Bronchial epithelial cell (primary cell): ENCODE measurements at regions not wholly inside any gene's neighbourhood (a gene's known extent, or its start where the extent isn't known, plus 50 kb on each side); places are given as distances from the start of the nearest gene placed in this dataset.

Experiments used
- DNase-seq: peaks from one replicate; pipeline ENCODE4 v3.0.0-alpha.2; 2010; ENCODE audit warnings: low read depth
- FAIRE-seq: peaks from 2 replicates; lab custom pipeline; 2011; peaks lifted over from hg19 to GRCh38; lab: Jason Lieb, UNC
- H3K27me3 ChIP-seq: 2 replicates; pipeline ENCODE4 v1.5.1; 2011; ENCODE audit warnings: low read length; ENCODE audit not compliant: control insufficient read depth, insufficient read depth
- H3K36me3 ChIP-seq: 2 replicates; pipeline ENCODE4 v1.5.1; 2011; ENCODE audit warnings: low read length; ENCODE audit not compliant: control insufficient read depth, insufficient read depth
- H3K4me3 ChIP-seq: 2 replicates; pipeline ENCODE4 v1.5.1; 2011; ENCODE audit warnings: mild to moderate bottlenecking, low read depth, low read length, control low read depth
- TF ChIP-seq, protein P1 (sequence below): IDR thresholded peaks from 2 replicates; pipeline ENCODE4 v1.5.1; 2011; ENCODE audit warnings: mild to moderate bottlenecking, moderate library complexity, low read length, control low read depth, inconsistent platforms; ENCODE audit not compliant: insufficient read depth, severe bottlenecking

DNA sequence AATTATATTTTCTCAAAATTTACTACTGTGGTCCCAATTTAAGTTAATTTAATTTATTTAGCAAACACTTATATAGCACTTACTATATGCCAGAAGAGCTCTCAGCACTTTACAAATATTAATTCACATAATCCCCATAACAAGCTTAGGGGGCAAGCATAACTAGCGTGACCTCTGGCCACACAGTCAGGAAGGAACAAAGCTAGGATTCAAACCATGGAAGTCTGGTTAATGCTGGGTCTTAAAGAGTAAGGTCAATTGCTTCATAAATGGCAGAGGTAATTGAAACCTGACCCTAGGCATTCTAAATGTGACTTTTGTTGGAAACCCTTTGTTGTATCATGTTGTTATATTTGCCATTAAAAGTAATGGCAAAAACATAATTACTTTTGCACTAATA, 279.5 kb upstream of the EMCN start:
- Histone ChIP-seq H3K27me3 (no peaks in the 10 kb centered on the region), H3K36me3 (no peaks in the 10 kb centered on the region), H3K4me3 (no peak overlapping the region)
- TF ChIP-seq, protein P1, sequence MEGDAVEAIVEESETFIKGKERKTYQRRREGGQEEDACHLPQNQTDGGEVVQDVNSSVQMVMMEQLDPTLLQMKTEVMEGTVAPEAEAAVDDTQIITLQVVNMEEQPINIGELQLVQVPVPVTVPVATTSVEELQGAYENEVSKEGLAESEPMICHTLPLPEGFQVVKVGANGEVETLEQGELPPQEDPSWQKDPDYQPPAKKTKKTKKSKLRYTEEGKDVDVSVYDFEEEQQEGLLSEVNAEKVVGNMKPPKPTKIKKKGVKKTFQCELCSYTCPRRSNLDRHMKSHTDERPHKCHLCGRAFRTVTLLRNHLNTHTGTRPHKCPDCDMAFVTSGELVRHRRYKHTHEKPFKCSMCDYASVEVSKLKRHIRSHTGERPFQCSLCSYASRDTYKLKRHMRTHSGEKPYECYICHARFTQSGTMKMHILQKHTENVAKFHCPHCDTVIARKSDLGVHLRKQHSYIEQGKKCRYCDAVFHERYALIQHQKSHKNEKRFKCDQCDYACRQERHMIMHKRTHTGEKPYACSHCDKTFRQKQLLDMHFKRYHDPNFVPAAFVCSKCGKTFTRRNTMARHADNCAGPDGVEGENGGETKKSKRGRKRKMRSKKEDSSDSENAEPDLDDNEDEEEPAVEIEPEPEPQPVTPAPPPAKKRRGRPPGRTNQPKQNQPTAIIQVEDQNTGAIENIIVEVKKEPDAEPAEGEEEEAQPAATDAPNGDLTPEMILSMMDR: no peak
- FAIRE-seq: no peak
- DNase-seq: no peak

DNA sequence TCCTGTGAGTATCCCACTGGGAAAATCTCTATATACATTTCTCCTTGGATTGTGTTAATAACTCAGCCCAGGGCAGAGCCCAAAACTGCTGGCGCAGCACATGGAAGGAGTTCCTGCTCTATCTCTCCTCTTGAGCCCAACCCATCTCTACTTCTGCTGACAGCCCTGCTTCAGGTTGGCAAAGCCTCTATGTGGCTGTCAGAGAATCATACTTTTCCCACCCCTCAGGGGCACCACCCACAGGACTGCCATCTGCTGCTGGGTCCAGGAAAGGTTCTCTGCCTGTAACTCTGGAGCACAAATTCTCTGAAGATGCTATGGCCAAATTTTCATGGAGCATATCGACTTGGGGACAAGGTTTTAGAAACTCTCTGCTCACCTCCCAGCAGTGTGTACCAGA, 278.5 kb upstream of the EMCN start:
- DNase-seq (no peak), FAIRE-seq (no peak)
- TF ChIP-seq, protein P1: no peak

DNA sequence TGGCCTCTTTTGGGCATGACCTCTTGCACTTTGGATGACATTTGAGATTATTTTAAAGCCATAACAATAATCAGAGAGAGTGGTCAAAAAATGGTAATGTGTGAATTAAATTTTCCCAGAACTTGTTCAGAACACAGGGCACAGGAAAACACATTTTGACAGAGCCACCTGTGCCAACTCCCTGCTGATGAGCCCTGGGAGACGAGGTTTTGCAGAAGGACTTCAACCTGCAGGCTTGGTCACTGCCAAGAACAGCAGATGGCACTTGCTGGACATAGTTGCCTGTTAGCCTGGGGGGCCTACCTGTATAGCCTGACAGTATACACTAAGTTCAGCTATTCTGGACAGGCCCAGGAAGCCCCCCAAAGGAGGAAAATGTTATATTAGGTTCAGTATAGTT, 277.8 kb upstream of the EMCN start:
- DNase-seq: no peak
- TF ChIP-seq, protein P1: no peak
- Histone ChIP-seq H3K4me3 (no peak overlapping the region), H3K27me3 (no peaks in the 10 kb centered on the region), H3K36me3 (no peaks in the 10 kb centered on the region)
- FAIRE-seq: no peak

More for the DNA sequence above, 278.5 kb upstream of the EMCN start:
- no peaks in the 10 kb centered on the region for H3K27me3 ChIP-seq
- H3K4me3 ChIP-seq: no peak overlapping the region
- H3K36me3 ChIP-seq: no peaks in the 10 kb centered on the region

DNA sequence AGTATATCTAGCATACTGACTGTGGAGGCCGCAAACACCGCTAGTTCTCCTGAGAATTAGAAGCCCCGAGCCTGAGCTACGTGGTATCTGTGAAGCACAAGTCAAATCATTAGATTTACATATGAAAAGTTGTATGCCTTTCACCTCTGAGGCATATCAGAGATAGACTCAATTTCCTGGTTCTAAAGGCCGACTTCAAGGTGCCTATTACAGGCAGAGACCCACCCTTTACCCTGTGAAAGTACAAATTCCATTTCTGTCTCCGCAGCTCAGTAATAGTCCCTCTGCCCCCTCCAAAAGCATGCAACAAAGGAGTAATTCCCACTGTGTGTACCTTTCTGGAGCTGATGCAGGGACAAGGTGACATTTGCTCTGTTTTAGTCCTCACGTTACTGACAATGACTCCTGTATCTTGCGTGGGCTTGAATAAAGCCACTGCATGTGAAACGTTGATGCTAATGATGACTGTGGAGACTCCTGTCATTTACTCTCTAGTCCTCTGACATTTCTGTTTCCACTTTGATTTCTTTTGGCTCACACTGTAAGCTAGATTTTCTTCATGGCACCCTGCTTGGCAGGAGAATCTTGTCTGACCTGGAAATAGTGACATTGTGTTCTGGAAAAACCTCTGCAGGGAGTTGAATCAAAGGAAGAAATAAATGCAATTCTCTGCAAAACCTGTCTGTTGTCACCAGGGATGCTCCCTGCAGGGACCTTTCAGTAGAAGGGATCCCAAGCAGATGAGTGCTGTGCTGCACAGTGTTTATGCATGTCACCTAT, 273.2 kb upstream of the EMCN start:
- DNase-seq: no peak
- no peaks in the 10 kb centered on the region for H3K36me3 ChIP-seq
- FAIRE-seq: no peak
- TF ChIP-seq, protein P1: no peak
- H3K27me3 ChIP-seq: no peaks in the 10 kb centered on the region
- H3K4me3 ChIP-seq: no peak overlapping the region

- H3K27me3 ChIP-seq: no peaks in the 10 kb centered on the region
- FAIRE-seq: no peak
- H3K36me3 ChIP-seq: no peaks in the 10 kb centered on the region
- TF ChIP-seq, protein P1: no peak
- H3K4me3 ChIP-seq: no peak overlapping the region
- DNase-seq: no peak
Observed at GRCh38 chr4:100789991-100790390, 272.2 kb upstream of the EMCN start.

DNA sequence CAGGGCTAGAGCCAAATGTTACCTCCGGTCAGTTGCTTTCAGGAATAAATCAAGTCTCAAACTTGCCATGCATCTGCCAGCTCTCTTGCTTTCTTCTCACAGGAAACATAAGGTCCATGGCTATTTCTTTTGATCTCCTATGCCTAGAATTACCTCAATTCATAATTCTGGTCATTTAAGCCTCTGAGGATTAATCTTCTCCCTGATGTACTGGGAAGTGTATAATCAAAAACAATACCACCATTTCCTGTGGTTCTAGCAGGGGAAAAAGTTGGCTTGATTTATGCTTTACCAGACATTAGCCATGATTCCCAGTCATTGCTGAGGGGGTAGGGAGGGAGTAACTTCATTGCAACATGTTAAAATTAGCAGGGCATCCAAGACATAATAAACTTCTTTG, 268.7 kb upstream of the EMCN start:
- TF ChIP-seq, protein P1: no peak
- no peak for FAIRE-seq

More for the DNA sequence above, 268.7 kb upstream of the EMCN start:
- no peaks in the 10 kb centered on the region for H3K36me3 ChIP-seq
- H3K27me3 ChIP-seq: no peaks in the 10 kb centered on the region
- DNase-seq: no peak
- no peak overlapping the region for H3K4me3 ChIP-seq
